K562 (cell line): ENCODE measurements at regions not wholly inside any gene's neighbourhood (a gene's known extent, or its start where the extent isn't known, plus 50 kb on each side); places are given as distances from the start of the nearest gene placed in this dataset.

Experiments
- ATAC-seq: fragments of 200-7000 bp; cut with Tn5 transposase; 3 replicates; pipeline ENCODE4 v1.9.1; 2020; ENCODE audit warnings: moderate library complexity
- BruUV-seq: library from RNA; stranded (reverse); fragments of 400-500 nt; replicated peaks from 2 replicates; lab custom pipeline; 2021; lab: Mats Ljungman, UMichigan
- CTCF ChIA-PET: fragments of 300-600 bp; formaldehyde crosslinking; extraction: SDS; loops from one replicate; lab custom pipeline; 2021; ENCODE audit warnings: low intra/inter-chr PET ratio; lab: Yijun Ruan, JAX
- POLR2A ChIA-PET: fragments of 300-600, 350-650 bp; sonication (Branson Sonifier 250); formaldehyde crosslinking; extraction: SDS; loops from one replicate; lab custom pipeline; 2021; ENCODE audit warnings: antibody characterized with exemption, inconsistent platforms; lab: Yijun Ruan, JAX
- DNase-seq, 4 experiments: peaks; one replicate each; pipeline versions ENCODE4 v3.0.0 to v3.0.0-alpha.2; 2011 to 2018; ENCODE audit warnings: low spot score in 3 of 4, mixed read lengths in 3 of 4; ENCODE audit errors: extremely low read depth in 1 of 4
- FAIRE-seq: peaks from 2 replicates; lab custom pipeline; 2011; peaks lifted over from hg19 to GRCh38; lab: Jason Lieb, UNC
- H2AFZ ChIP-seq: 2 replicates; pipeline ENCODE4 v1.6.0; 2011; ENCODE audit warnings: low read depth, low read length, control low read depth, inconsistent platforms
- H3K27ac ChIP-seq: fragments of 200-600 bp; 3 replicates; pipeline ENCODE4 v1.8.0; 2011; ENCODE audit warnings: low read depth, mild to moderate bottlenecking, control low read depth, inconsistent platforms, low read length, moderate library complexity, mixed read lengths; ENCODE audit errors: extremely low read depth
- H3K27me3 ChIP-seq, 2 experiments: fragments of 300-600 bp in 1 of 2; 2 replicates in 1 of 2; 3 replicates in 1 of 2; pipeline versions ENCODE4 v1.6.0 to v1.8.0; 2011; ENCODE audit warnings: inconsistent platforms in 2 of 2, low read length in 2 of 2, mild to moderate bottlenecking in 1 of 2, mixed read lengths in 1 of 2, moderate library complexity in 1 of 2; ENCODE audit not compliant: control insufficient read depth in 2 of 2, insufficient read depth in 2 of 2
- H3K36me3 ChIP-seq: fragments of 300-600 bp; 3 replicates; pipeline ENCODE4 v1.8.0; 2011; ENCODE audit warnings: mild to moderate bottlenecking, low read length, inconsistent platforms; ENCODE audit not compliant: control insufficient read depth, insufficient read depth
- H3K4me1 ChIP-seq, 2 experiments: fragments of 200-600 bp in 1 of 2; replicated peaks in 1 of 2; 2 replicates in 1 of 2; 3 replicates in 1 of 2; pipeline versions ENCODE4 v1.5.1 to v1.8.0; 2011; ENCODE audit warnings: inconsistent platforms in 2 of 2, low read length in 2 of 2, mild to moderate bottlenecking in 1 of 2, mixed read lengths in 1 of 2, moderate library complexity in 1 of 2; ENCODE audit not compliant: control insufficient read depth in 2 of 2, insufficient read depth in 2 of 2
- H3K4me2 ChIP-seq: 2 replicates; pipeline ENCODE4 v1.6.1; 2011; ENCODE audit warnings: low read length, control low read depth, inconsistent platforms, mixed read lengths; ENCODE audit not compliant: insufficient read depth
- H3K4me3 ChIP-seq: fragments of 200-600 bp; sonication (generic), shearing (Covaris generic); 2 replicates; pipeline ENCODE4 v1.5.1; 2016; ENCODE audit warnings: control low read depth, inconsistent platforms
- H3K79me2 ChIP-seq: fragments of 200-600 bp; 3 replicates; pipeline ENCODE4 v1.8.0; 2011; ENCODE audit warnings: low read length, inconsistent platforms; ENCODE audit not compliant: control insufficient read depth, insufficient read depth
- H3K9ac ChIP-seq, 2 experiments: 2 replicates each; pipeline versions ENCODE4 v1.6.0 to v1.6.1; 2011; ENCODE audit warnings: low read depth in 2 of 2, low read length in 2 of 2, control low read depth in 1 of 2, inconsistent platforms in 1 of 2, mild to moderate bottlenecking in 1 of 2, mixed read lengths in 1 of 2; ENCODE audit not compliant: insufficient read depth in 1 of 2
- H3K9me1 ChIP-seq: one replicate; pipeline ENCODE4 v1.6.0; 2011; ENCODE audit warnings: inconsistent platforms, mild to moderate bottlenecking, low read length, moderate library complexity; ENCODE audit not compliant: control insufficient read depth, insufficient read depth
- H3K9me3 ChIP-seq: replicated peaks from 2 replicates; pipeline ENCODE4 v1.5.1; 2011; ENCODE audit warnings: low read depth, low read length, inconsistent platforms; ENCODE audit not compliant: control insufficient read depth, insufficient read depth
- H4K20me1 ChIP-seq: replicated peaks from 2 replicates; pipeline ENCODE4 v1.6.1; 2011; ENCODE audit warnings: low read length, inconsistent platforms, mixed read lengths; ENCODE audit not compliant: control insufficient read depth, insufficient read depth
- CSDE1 ChIP-seq, 2 experiments: fragments of 450-650 bp; IDR thresholded peaks; 2 replicates each; pipeline ENCODE4 v1.6.1; 2016; ENCODE audit warnings: mild to moderate bottlenecking in 1 of 2
- DNMT1 ChIP-seq: fragments of 450-650 bp; IDR thresholded peaks from 2 replicates; pipeline ENCODE4 v1.6.1; 2016; ENCODE audit warnings: antibody characterized with exemption, mild to moderate bottlenecking
- KLF10 ChIP-seq: fragments of 250-450 bp; sonication (Bioruptor Pico); IDR thresholded peaks from 2 replicates; pipeline ENCODE4 v1.6.1; 2021; ENCODE audit warnings: matching md5 sums
- LARP7 ChIP-seq: fragments of 450-650 bp; IDR thresholded peaks from 2 replicates; pipeline ENCODE4 v1.6.1; 2016
- NCOA4 ChIP-seq: fragments of 450-650 bp; IDR thresholded peaks from 2 replicates; pipeline ENCODE4 v1.6.1; 2018; ENCODE audit warnings: mild to moderate bottlenecking; ENCODE audit not compliant: partially characterized antibody
- PRMT5 ChIP-seq: sonication (generic); formaldehyde crosslinking; IDR thresholded peaks from 2 replicates; pipeline ENCODE4 v1.5.0; 2020; ENCODE audit warnings: missing genetic modification reagents
- SAP30 ChIP-seq: fragments of 200-600 bp; sonication (generic); IDR thresholded peaks from 2 replicates; pipeline ENCODE4 v1.6.1; 2012; ENCODE audit warnings: borderline replicate concordance, low read depth, mild to moderate bottlenecking, moderate library complexity, low read length, control low read depth, inconsistent platforms; ENCODE audit not compliant: insufficient read depth, poor library complexity, severe bottlenecking
- TGIF2 ChIP-seq: sonication (generic); formaldehyde crosslinking; IDR thresholded peaks from 2 replicates; pipeline ENCODE4 v1.8.1; 2022; ENCODE audit warnings: mild to moderate bottlenecking, missing genetic modification reagents, moderate library complexity
- ZNF282 ChIP-seq: sonication (generic); formaldehyde crosslinking; IDR thresholded peaks from 2 replicates; pipeline ENCODE4 v1.8.1; 2023; ENCODE audit warnings: missing genetic modification reagents
- WGBS: fragments of 100-300 bp; shearing (Covaris generic); methylation state at CpG from one replicate; pipeline ENCODE4 v1.1.6; 2016; ENCODE audit warnings: low coverage, mixed read lengths; ENCODE audit not compliant: insufficient coverage; ENCODE audit errors: missing lambda C conversion rate; 5-methylcytosine and 5-hydroxymethylcytosine counted together
- in situ Hi-C: fragments of 300-500 bp; cut with MboI; formaldehyde crosslinking; loops from 4 replicates; pipeline ENCODE4 v1.15.0; 2018; ENCODE audit warnings: inconsistent platforms, mixed read lengths
- intact Hi-C: fragments of 100-400 bp; cut with micrococcal nuclease; formaldehyde crosslinking; loops from 2 replicates; pipeline ENCODE4 v1.14.2; 2022
- TF ChIP-seq, protein P1 (sequence below): fragments of 150-350 bp; conservative IDR thresholded peaks from 2 replicates; pipeline ENCODE4 v1.6.1; 2014; ENCODE audit warnings: low read length
- TF ChIP-seq, protein P2 (sequence below): sonication (generic); formaldehyde crosslinking; IDR thresholded peaks from 2 replicates; pipeline ENCODE4 v1.8.0; 2023; ENCODE audit warnings: mild to moderate bottlenecking, missing genetic modification reagents
- TF ChIP-seq, protein P3 (sequence below): fragments of 250-450 bp; sonication (Bioruptor Pico); IDR thresholded peaks from 2 replicates; pipeline ENCODE4 v1.9.0; 2021; ENCODE audit warnings: mild to moderate bottlenecking
- TF ChIP-seq, protein P4 (sequence below): fragments of 450-650 bp; formaldehyde crosslinking; IDR thresholded peaks from 2 replicates; pipeline ENCODE4 v1.4.0; 2020; ENCODE audit warnings: mild to moderate bottlenecking, moderate library complexity

DNA sequence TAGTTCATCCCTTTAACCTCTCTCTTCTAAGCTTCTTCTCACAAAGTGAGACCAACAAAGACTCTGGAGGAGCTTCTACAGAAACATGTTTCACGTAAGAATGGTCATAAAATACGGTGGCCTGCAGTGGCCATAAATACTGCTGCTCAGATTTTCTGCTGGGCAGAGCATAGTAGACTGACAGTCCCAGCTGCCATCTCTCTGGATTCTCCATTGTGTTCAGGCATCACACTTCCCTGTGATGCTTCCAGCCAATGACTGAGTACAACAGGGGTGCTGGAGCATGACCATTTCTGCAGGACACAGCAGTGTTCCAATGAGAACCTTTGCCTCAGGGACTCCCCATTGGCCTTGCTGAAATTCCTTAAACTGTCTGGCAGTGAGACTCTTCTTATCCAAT lies 392.6 kb downstream of the MMUT start:
- Histone ChIP-seq H3K36me3 (no peaks in the 10 kb centered on the region), H2AFZ (no peak overlapping the region), H3K27ac (no peak overlapping the region), H3K4me1 (no peaks in the 10 kb centered on the region), H3K9ac (no peak overlapping the region), H3K4me3 (no peak overlapping the region), H3K9me3 (no peaks in the 10 kb centered on the region), H3K4me2 (no peak overlapping the region), H3K9me1 (no peaks in the 10 kb centered on the region), H3K27me3 (no peaks in the 10 kb centered on the region), H4K20me1 (no peaks in the 10 kb centered on the region), H3K79me2 (no peaks in the 10 kb centered on the region)
- intact Hi-C loops (no loop called here), in situ Hi-C loops (no loop called here)
- no TSS peak for BruUV-seq
- WGBS = 0% methylated on average over 2 of the region's 2 CpGs
- POLR2A ChIA-PET = no interaction called here
- FAIRE-seq (no peak), ATAC-seq (no peak), DNase-seq (no peak)
- CTCF ChIA-PET = no interaction called here
- TF ChIP-seq SAP30 (no peak), KLF10 (CRISPR knock-in tag) (no peak), LARP7 (no peak), DNMT1 (no peak), NCOA4 (no peak), TGIF2 (CRISPR knock-in tag) (no peak), PRMT5 (CRISPR knock-in tag) (no peak), CSDE1 (IDR thresholded peaks at IDR 0.05) (no peak), ZNF282 (CRISPR knock-in tag) (no peak)
- TF ChIP-seq, protein P1, sequence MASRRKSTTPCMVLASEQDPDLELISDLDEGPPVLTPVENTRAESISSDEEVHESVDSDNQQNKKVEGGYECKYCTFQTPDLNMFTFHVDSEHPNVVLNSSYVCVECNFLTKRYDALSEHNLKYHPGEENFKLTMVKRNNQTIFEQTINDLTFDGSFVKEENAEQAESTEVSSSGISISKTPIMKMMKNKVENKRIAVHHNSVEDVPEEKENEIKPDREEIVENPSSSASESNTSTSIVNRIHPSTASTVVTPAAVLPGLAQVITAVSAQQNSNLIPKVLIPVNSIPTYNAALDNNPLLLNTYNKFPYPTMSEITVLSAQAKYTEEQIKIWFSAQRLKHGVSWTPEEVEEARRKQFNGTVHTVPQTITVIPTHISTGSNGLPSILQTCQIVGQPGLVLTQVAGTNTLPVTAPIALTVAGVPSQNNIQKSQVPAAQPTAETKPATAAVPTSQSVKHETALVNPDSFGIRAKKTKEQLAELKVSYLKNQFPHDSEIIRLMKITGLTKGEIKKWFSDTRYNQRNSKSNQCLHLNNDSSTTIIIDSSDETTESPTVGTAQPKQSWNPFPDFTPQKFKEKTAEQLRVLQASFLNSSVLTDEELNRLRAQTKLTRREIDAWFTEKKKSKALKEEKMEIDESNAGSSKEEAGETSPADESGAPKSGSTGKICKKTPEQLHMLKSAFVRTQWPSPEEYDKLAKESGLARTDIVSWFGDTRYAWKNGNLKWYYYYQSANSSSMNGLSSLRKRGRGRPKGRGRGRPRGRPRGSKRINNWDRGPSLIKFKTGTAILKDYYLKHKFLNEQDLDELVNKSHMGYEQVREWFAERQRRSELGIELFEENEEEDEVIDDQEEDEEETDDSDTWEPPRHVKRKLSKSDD = no peak
- TF ChIP-seq, protein P2, sequence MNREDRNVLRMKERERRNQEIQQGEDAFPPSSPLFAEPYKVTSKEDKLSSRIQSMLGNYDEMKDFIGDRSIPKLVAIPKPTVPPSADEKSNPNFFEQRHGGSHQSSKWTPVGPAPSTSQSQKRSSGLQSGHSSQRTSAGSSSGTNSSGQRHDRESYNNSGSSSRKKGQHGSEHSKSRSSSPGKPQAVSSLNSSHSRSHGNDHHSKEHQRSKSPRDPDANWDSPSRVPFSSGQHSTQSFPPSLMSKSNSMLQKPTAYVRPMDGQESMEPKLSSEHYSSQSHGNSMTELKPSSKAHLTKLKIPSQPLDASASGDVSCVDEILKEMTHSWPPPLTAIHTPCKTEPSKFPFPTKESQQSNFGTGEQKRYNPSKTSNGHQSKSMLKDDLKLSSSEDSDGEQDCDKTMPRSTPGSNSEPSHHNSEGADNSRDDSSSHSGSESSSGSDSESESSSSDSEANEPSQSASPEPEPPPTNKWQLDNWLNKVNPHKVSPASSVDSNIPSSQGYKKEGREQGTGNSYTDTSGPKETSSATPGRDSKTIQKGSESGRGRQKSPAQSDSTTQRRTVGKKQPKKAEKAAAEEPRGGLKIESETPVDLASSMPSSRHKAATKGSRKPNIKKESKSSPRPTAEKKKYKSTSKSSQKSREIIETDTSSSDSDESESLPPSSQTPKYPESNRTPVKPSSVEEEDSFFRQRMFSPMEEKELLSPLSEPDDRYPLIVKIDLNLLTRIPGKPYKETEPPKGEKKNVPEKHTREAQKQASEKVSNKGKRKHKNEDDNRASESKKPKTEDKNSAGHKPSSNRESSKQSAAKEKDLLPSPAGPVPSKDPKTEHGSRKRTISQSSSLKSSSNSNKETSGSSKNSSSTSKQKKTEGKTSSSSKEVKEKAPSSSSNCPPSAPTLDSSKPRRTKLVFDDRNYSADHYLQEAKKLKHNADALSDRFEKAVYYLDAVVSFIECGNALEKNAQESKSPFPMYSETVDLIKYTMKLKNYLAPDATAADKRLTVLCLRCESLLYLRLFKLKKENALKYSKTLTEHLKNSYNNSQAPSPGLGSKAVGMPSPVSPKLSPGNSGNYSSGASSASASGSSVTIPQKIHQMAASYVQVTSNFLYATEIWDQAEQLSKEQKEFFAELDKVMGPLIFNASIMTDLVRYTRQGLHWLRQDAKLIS (CRISPR knock-in tag) = no peak
- TF ChIP-seq, protein P3, sequence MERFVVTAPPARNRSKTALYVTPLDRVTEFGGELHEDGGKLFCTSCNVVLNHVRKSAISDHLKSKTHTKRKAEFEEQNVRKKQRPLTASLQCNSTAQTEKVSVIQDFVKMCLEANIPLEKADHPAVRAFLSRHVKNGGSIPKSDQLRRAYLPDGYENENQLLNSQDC (CRISPR knock-in tag) = no peak
- TF ChIP-seq, protein P4, sequence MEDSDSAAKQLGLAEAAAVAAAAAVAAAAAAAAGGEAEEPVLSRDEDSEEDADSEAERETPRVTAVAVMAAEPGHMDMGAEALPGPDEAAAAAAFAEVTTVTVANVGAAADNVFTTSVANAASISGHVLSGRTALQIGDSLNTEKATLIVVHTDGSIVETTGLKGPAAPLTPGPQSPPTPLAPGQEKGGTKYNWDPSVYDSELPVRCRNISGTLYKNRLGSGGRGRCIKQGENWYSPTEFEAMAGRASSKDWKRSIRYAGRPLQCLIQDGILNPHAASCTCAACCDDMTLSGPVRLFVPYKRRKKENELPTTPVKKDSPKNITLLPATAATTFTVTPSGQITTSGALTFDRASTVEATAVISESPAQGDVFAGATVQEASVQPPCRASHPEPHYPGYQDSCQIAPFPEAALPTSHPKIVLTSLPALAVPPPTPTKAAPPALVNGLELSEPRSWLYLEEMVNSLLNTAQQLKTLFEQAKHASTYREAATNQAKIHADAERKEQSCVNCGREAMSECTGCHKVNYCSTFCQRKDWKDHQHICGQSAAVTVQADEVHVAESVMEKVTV (CRISPR knock-in tag) = no peak
